Fibroblast of lung (primary cell): ENCODE measurements at regions not wholly inside any gene's neighbourhood (a gene's known extent, or its start where the extent isn't known, plus 50 kb on each side); places are given as distances from the start of the nearest gene placed in this dataset.
"Not testable (repeated sequence)": the region's sequence is repeated elsewhere in the genome, so short reads cannot be mapped to it uniquely, and the experiment has no call there.

Experiments
- DNase-seq, 2 donors: peaks; one replicate each; pipeline versions ENCODE4 v3.0.0 to v3.0.0-alpha.2; 2010; ENCODE audit warnings: low read depth in 2 of 2
- H2AFZ ChIP-seq: 2 replicates; pipeline ENCODE4 v1.5.1; 2012; ENCODE audit warnings: low read length, control low read depth, inconsistent platforms
- H3K27ac ChIP-seq: 2 replicates; pipeline ENCODE4 v1.5.1; 2011; ENCODE audit warnings: low read length, control low read depth; ENCODE audit not compliant: insufficient read depth
- H3K27me3 ChIP-seq: 2 replicates; pipeline ENCODE4 v1.5.1; 2011; ENCODE audit warnings: mild to moderate bottlenecking, low read length; ENCODE audit not compliant: control insufficient read depth, insufficient read depth
- H3K36me3 ChIP-seq: 2 replicates; pipeline ENCODE4 v1.5.1; 2011; ENCODE audit warnings: low read length; ENCODE audit not compliant: control insufficient read depth, insufficient read depth
- H3K4me1 ChIP-seq: 2 replicates; pipeline ENCODE4 v1.5.1; 2011; ENCODE audit warnings: low read length; ENCODE audit not compliant: control insufficient read depth, insufficient read depth; ENCODE audit errors: extremely low read depth
- H3K4me2 ChIP-seq: 2 replicates; pipeline ENCODE4 v1.5.1; 2011; ENCODE audit warnings: low read length, control low read depth; ENCODE audit not compliant: insufficient read depth; ENCODE audit errors: extremely low read depth
- H3K4me3 ChIP-seq, 4 experiments: fragments of 200-600 bp in 1 of 4; sonication (generic) in 1 of 4; replicated peaks in 1 of 4; 2 replicates each; pipeline ENCODE4 v1.5.1; 2011 to 2016; ENCODE audit warnings: low read length in 4 of 4, low read depth in 3 of 4, mild to moderate bottlenecking in 3 of 4, control low read depth in 2 of 4, inconsistent platforms in 1 of 4, mixed read lengths in 1 of 4; ENCODE audit not compliant: insufficient read depth in 1 of 4; ENCODE audit errors: control extremely low read depth in 1 of 4
- H3K79me2 ChIP-seq: 2 replicates; pipeline ENCODE4 v1.5.1; 2012; ENCODE audit warnings: mild to moderate bottlenecking, low read length, inconsistent platforms; ENCODE audit not compliant: control insufficient read depth, insufficient read depth
- H3K9ac ChIP-seq: 2 replicates; pipeline ENCODE4 v1.5.1; 2011; ENCODE audit warnings: mild to moderate bottlenecking, low read length, control low read depth; ENCODE audit not compliant: insufficient read depth
- H3K9me3 ChIP-seq: 2 replicates; pipeline ENCODE4 v1.5.1; 2012; ENCODE audit warnings: low read depth, low read length; ENCODE audit not compliant: control insufficient read depth, insufficient read depth
- H4K20me1 ChIP-seq: 2 replicates; pipeline ENCODE4 v1.5.1; 2011; ENCODE audit warnings: low read length; ENCODE audit not compliant: control insufficient read depth, insufficient read depth; ENCODE audit errors: extremely low read depth
- CTCF ChIP-seq, 2 donors: IDR thresholded peaks in 1 of 2; conservative IDR thresholded peaks in 1 of 2; 1 replicate in 1 of 2; 2 replicates in 1 of 2; pipeline ENCODE4 v1.5.1; 2011 to 2012; ENCODE audit warnings: low read length in 2 of 2, control low read depth in 1 of 2, inconsistent platforms in 1 of 2, low read depth in 1 of 2, mild to moderate bottlenecking in 1 of 2
- EZH2 ChIP-seq: IDR thresholded peaks from 2 replicates; pipeline ENCODE4 v1.5.1; 2012; ENCODE audit warnings: low read length, control low read depth, mild to moderate bottlenecking; ENCODE audit errors: missing control alignments

- no peaks in the 10 kb centered on the region for H3K27me3 ChIP-seq
- no peaks in the 10 kb centered on the region for H3K9me3 ChIP-seq
- no peak overlapping the region for H3K4me3 ChIP-seq
- H3K27ac ChIP-seq = no peak overlapping the region
- H3K9ac ChIP-seq = no peak overlapping the region
- H4K20me1 ChIP-seq = no peaks in the 10 kb centered on the region
- H3K36me3 ChIP-seq = no peaks in the 10 kb centered on the region
- H2AFZ ChIP-seq = no peak overlapping the region
- no peak for TF ChIP-seq EZH2
- TF ChIP-seq CTCF (conservative IDR thresholded peaks at IDR 0.05 in 1 of 2, IDR thresholded peaks at IDR 0.05 in 1 of 2; ENCODE audit: low read depth in 1 of 2, low read length in 2 of 2) = no peak
- H3K4me1 ChIP-seq = no peaks in the 10 kb centered on the region
- no peaks in the 10 kb centered on the region for H3K79me2 ChIP-seq
- no peak overlapping the region for H3K4me2 ChIP-seq
- DNase-seq = no peak
Observed at GRCh38 chr6:67956352-67956751, 678.7 kb upstream of the ADGRB3 start.

- Histone ChIP-seq H3K27ac (no peak overlapping the region), H2AFZ (no peak overlapping the region), H3K4me2 (no peak overlapping the region), H3K4me3 (no peak overlapping the region), H3K4me1 (no peaks in the 10 kb centered on the region), H4K20me1 (no peaks in the 10 kb centered on the region), H3K9ac (no peak overlapping the region), H3K36me3 (no peaks in the 10 kb centered on the region), H3K9me3 (no peaks in the 10 kb centered on the region), H3K79me2 (no peaks in the 10 kb centered on the region), H3K27me3 (no peaks in the 10 kb centered on the region)
- TF ChIP-seq CTCF (conservative IDR thresholded peaks at IDR 0.05 in 1 of 2, IDR thresholded peaks at IDR 0.05 in 1 of 2; ENCODE audit: low read depth in 1 of 2, low read length in 2 of 2) (no peak), EZH2 (no peak)
- no peak for DNase-seq
Observed at GRCh38 chr6:67952948-67953347, 682.1 kb upstream of the ADGRB3 start.

GRCh38 chr6:67952121-67952520, 683.0 kb upstream of the ADGRB3 start:
- H3K4me2 ChIP-seq = no peak overlapping the region
- DNase-seq = peak; percentile 21 to 54
- TF ChIP-seq EZH2 (no peak), CTCF (conservative IDR thresholded peaks at IDR 0.05 in 1 of 2, IDR thresholded peaks at IDR 0.05 in 1 of 2; ENCODE audit: low read depth in 1 of 2, low read length in 2 of 2) (no peak)

GRCh38 chr6:67947762-67948161, 687.3 kb upstream of the ADGRB3 start:
- H4K20me1 ChIP-seq, H3K79me2 ChIP-seq, H3K4me2 ChIP-seq, H3K9ac ChIP-seq, H3K9me3 ChIP-seq, H3K27ac ChIP-seq, H3K4me3 ChIP-seq, DNase-seq, H2AFZ ChIP-seq, H3K4me1 ChIP-seq, H3K36me3 ChIP-seq, H3K27me3 ChIP-seq: not testable (repeated sequence)

More at GRCh38 chr6:67952121-67952520, 683.0 kb upstream of the ADGRB3 start:
- no peaks in the 10 kb centered on the region for H3K4me1 ChIP-seq
- H3K9ac ChIP-seq = no peak overlapping the region
- no peaks in the 10 kb centered on the region for H3K27me3 ChIP-seq
- H3K79me2 ChIP-seq = no peaks in the 10 kb centered on the region
- H4K20me1 ChIP-seq = no peaks in the 10 kb centered on the region
- H3K4me3 ChIP-seq = no peak overlapping the region
- H3K36me3 ChIP-seq = no peaks in the 10 kb centered on the region
- no peak overlapping the region for H3K27ac ChIP-seq
- H3K9me3 ChIP-seq = no peaks in the 10 kb centered on the region
- H2AFZ ChIP-seq = no peak overlapping the region
